Neural progenitor cell (in vitro differentiated cells): ENCODE measurements at regions not wholly inside any gene's neighbourhood (a gene's known extent, or its start where the extent isn't known, plus 50 kb on each side); places are given as distances from the start of the nearest gene placed in this dataset.

Experiments used
- DNase-seq: peaks from one replicate; pipeline ENCODE4 v3.0.0-alpha.2; 2016; ENCODE audit warnings: low spot score
- H2AFZ ChIP-seq: fragments of 200-600 bp; sonication (generic); replicated peaks from 2 replicates; pipeline ENCODE4 v1.6.1; 2016; ENCODE audit warnings: antibody characterized with exemption
- H3F3A ChIP-seq: fragments of 200-600 bp; sonication (generic); 2 replicates; pipeline ENCODE4 v1.6.1; 2016; ENCODE audit warnings: antibody characterized with exemption, low read depth
- H3K27ac ChIP-seq: fragments of 200-600 bp; sonication (generic); 2 replicates; pipeline ENCODE4 v1.5.1; 2016; ENCODE audit warnings: mild to moderate bottlenecking
- H3K27me3 ChIP-seq: fragments of 200-600 bp; sonication (generic); 2 replicates; pipeline ENCODE4 v1.6.1; 2016; ENCODE audit warnings: mild to moderate bottlenecking, moderate library complexity
- H3K36me3 ChIP-seq: fragments of 200-600 bp; sonication (generic); 2 replicates; pipeline ENCODE4 v1.5.1; 2016
- H3K4me1 ChIP-seq: fragments of 200-600 bp; sonication (generic); 2 replicates; pipeline ENCODE4 v1.6.1; 2016; ENCODE audit warnings: mixed run types
- H3K4me2 ChIP-seq: fragments of 200-600 bp; sonication (generic); 2 replicates; pipeline ENCODE4 v1.6.1; 2016
- H3K4me3 ChIP-seq: fragments of 200-600 bp; sonication (generic); 2 replicates; pipeline ENCODE4 v1.5.1; 2016
- H3K79me2 ChIP-seq: fragments of 200-600 bp; sonication (generic); 2 replicates; pipeline ENCODE4 v1.6.1; 2016; ENCODE audit warnings: low read depth
- H3K9ac ChIP-seq: fragments of 200-600 bp; sonication (generic); 2 replicates; pipeline ENCODE4 v1.6.1; 2016
- H3K9me3 ChIP-seq: fragments of 200-600 bp; sonication (generic); 2 replicates; pipeline ENCODE4 v1.5.1; 2016; ENCODE audit warnings: low read depth
- H4K20me1 ChIP-seq: fragments of 200-600 bp; sonication (generic); 2 replicates; pipeline ENCODE4 v1.6.1; 2016; ENCODE audit warnings: low read depth
- H3K27ac Mint-ChIP-seq: 3 replicates; pipeline ENCODE4 v1.8.0; 2021; ENCODE audit warnings: mixed read lengths
- H3K27me3 Mint-ChIP-seq: 2 replicates; pipeline ENCODE4 v1.8.0; 2022; ENCODE audit warnings: low read depth, mild to moderate bottlenecking, inconsistent platforms, moderate library complexity, mixed read lengths; ENCODE audit not compliant: insufficient read depth
- H3K36me3 Mint-ChIP-seq: 3 replicates; pipeline ENCODE4 v1.8.0; 2021; ENCODE audit warnings: mixed read lengths
- H3K4me1 Mint-ChIP-seq: 3 replicates; pipeline ENCODE4 v1.8.0; 2021; ENCODE audit warnings: mixed read lengths
- H3K4me3 Mint-ChIP-seq: 3 replicates; pipeline ENCODE4 v1.8.0; 2021; ENCODE audit warnings: mild to moderate bottlenecking, moderate library complexity, mixed read lengths
- H3K9me3 Mint-ChIP-seq: 3 replicates; pipeline ENCODE4 v1.8.0; 2020; ENCODE audit warnings: mixed read lengths
- EZH2 ChIP-seq: fragments of 200-600 bp; sonication (generic); IDR thresholded peaks from 2 replicates; pipeline ENCODE4 v1.6.1; 2017; ENCODE audit warnings: antibody characterized with exemption, mild to moderate bottlenecking, moderate library complexity
- EZH2phosphoT487 ChIP-seq: fragments of 200-600 bp; sonication (generic); IDR thresholded peaks from 2 replicates; pipeline ENCODE4 v1.6.1; 2017; ENCODE audit warnings: antibody characterized with exemption
- TF ChIP-seq, protein P1 (sequence below): fragments of 200-600 bp; sonication (generic); IDR thresholded peaks from 2 replicates; pipeline ENCODE4 v1.5.1; 2017; ENCODE audit warnings: antibody characterized with exemption, mild to moderate bottlenecking

DNA sequence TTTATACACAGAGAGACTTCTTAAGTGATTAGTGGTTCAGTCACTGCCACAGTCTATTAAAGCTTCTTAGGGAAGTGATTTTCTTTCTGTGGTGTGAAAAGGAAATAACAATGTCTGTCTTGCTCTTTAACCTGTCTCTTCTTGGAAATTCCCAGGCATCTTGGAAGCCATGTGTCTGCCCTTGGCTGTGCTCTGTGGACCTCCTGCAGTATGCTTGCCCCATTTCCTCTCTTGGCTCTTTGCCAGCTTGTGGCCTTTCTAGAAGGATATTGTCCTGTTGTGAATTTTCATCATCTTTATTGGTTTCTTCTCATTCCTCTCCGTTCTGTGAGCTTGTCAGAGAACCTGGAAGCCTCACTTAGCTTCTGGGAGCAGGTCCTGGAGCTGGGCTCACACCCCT lies 338.4 kb upstream of the C2CD4B start:
- TF ChIP-seq EZH2phosphoT487 (no peak), EZH2 (no peak)
- TF ChIP-seq, protein P1, sequence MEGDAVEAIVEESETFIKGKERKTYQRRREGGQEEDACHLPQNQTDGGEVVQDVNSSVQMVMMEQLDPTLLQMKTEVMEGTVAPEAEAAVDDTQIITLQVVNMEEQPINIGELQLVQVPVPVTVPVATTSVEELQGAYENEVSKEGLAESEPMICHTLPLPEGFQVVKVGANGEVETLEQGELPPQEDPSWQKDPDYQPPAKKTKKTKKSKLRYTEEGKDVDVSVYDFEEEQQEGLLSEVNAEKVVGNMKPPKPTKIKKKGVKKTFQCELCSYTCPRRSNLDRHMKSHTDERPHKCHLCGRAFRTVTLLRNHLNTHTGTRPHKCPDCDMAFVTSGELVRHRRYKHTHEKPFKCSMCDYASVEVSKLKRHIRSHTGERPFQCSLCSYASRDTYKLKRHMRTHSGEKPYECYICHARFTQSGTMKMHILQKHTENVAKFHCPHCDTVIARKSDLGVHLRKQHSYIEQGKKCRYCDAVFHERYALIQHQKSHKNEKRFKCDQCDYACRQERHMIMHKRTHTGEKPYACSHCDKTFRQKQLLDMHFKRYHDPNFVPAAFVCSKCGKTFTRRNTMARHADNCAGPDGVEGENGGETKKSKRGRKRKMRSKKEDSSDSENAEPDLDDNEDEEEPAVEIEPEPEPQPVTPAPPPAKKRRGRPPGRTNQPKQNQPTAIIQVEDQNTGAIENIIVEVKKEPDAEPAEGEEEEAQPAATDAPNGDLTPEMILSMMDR, result no peak
- Mint-ChIP-seq H3K9me3 (no peaks in the 10 kb centered on the region), H3K36me3 (no peaks in the 10 kb centered on the region), H3K27ac (no peak overlapping the region), H3K4me1 (peaks cover 62% of the 10 kb centered on the region), H3K4me3 (no peak overlapping the region), H3K27me3 (peaks cover 3% of the 10 kb centered on the region)
- H2AFZ ChIP-seq, result no peak overlapping the region
- H3K27ac ChIP-seq, result no peak overlapping the region
- H3K36me3 ChIP-seq, result no peaks in the 10 kb centered on the region
- H3K9me3 ChIP-seq, result no peaks in the 10 kb centered on the region
- no peak overlapping the region for H3K9ac ChIP-seq
- no peaks in the 10 kb centered on the region for H3F3A ChIP-seq
- H3K4me2 ChIP-seq, result no peak overlapping the region
- H3K4me3 ChIP-seq, result no peak overlapping the region
- DNase-seq, result no peak
- peaks cover 13% of the 10 kb centered on the region for H3K4me1 ChIP-seq
- no peaks in the 10 kb centered on the region for H3K27me3 ChIP-seq
- H3K79me2 ChIP-seq, result no peaks in the 10 kb centered on the region
- H4K20me1 ChIP-seq, result peaks cover 3% of the 10 kb centered on the region

DNA sequence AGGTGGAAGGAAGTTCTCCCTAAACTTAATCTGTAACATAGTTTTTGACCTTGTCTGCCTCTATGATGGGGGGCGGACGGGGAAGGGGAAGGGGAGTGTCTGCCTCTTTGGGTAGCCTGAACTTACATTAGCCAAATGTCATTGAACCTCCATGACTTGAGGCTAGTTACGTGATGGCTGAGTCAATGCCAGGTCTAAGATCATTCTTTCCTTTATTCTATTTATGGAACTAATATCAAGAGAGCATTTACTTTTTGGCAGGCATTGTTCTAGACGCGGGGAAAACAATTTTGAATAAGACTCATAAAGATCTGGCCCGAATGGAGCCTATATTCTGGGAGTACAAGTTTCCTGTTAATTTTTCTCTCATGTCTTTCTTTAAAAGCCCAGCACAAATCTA lies 340.7 kb upstream of the C2CD4B start:
- Histone ChIP-seq H3K27ac (no peak overlapping the region), H3K4me3 (no peak overlapping the region), H3K36me3 (no peaks in the 10 kb centered on the region), H3K79me2 (no peaks in the 10 kb centered on the region), H3K4me1 (peaks cover 17% of the 10 kb centered on the region), H4K20me1 (peaks cover 3% of the 10 kb centered on the region), H3K9me3 (no peaks in the 10 kb centered on the region), H3K9ac (no peak overlapping the region), H3K4me2 (peak overlapping the region; percentile 4), H3F3A (no peaks in the 10 kb centered on the region), H3K27me3 (no peaks in the 10 kb centered on the region), H2AFZ (no peak overlapping the region)
- no peaks in the 10 kb centered on the region for H3K9me3 Mint-ChIP-seq
- no peaks in the 10 kb centered on the region for H3K36me3 Mint-ChIP-seq
- peaks cover 68% of the 10 kb centered on the region for H3K4me1 Mint-ChIP-seq
- DNase-seq, result no peak
- H3K27me3 Mint-ChIP-seq, result peaks cover 9% of the 10 kb centered on the region
- H3K4me3 Mint-ChIP-seq, result no peak overlapping the region
- TF ChIP-seq, protein P1, result no peak
- TF ChIP-seq EZH2 (no peak), EZH2phosphoT487 (no peak)
- H3K27ac Mint-ChIP-seq, result peak overlapping the region; percentile 77

DNA sequence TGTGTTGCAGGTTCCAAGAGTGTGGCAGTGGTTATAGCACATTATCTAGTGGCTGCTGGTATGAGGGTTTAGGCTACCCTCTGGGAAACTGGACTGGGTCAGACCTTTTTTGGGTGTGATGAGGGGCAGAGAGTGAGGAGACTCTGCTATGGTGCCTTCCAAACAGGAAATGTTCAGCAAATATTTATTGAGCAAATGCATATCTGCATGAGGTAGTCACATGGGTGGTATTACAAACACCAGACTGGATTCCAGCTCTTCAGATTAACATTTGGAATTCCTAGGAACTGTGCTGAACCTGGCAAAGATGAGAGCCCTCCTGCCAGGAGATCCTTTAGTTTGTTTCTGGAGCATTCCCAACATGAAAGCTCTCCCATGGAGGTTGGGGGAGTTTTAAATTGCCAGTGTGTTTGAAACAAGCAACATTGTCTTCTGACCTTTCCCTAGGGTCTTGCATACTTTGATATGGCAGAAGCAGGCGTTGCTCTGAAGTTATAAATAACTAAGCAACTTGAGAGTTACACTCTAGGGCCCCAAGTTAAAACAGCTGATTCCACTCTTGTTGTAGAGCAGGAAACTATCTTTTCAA lies 341.2 kb upstream of the C2CD4B start:
- peaks cover 9% of the 10 kb centered on the region for H3K27me3 Mint-ChIP-seq
- peak overlapping the region; percentile 77 for H3K27ac Mint-ChIP-seq
- no peak overlapping the region for H3K27ac ChIP-seq
- TF ChIP-seq EZH2 (no peak), EZH2phosphoT487 (no peak)
- TF ChIP-seq, protein P1, result no peak
- peaks cover 69% of the 10 kb centered on the region for H3K4me1 Mint-ChIP-seq
- H3K9me3 Mint-ChIP-seq, result no peaks in the 10 kb centered on the region
- H3K4me2 ChIP-seq, result peak overlapping the region; percentile 4
- peaks cover 3% of the 10 kb centered on the region for H4K20me1 ChIP-seq
- peak; percentile 52 for DNase-seq
- H3K79me2 ChIP-seq, result no peaks in the 10 kb centered on the region
- no peaks in the 10 kb centered on the region for H3F3A ChIP-seq
- H3K36me3 Mint-ChIP-seq, result no peaks in the 10 kb centered on the region
- peaks cover 17% of the 10 kb centered on the region for H3K4me1 ChIP-seq
- H3K4me3 Mint-ChIP-seq, result no peak overlapping the region
- H2AFZ ChIP-seq, result no peak overlapping the region
- no peaks in the 10 kb centered on the region for H3K27me3 ChIP-seq
- H3K4me3 ChIP-seq, result no peak overlapping the region
- no peak overlapping the region for H3K9ac ChIP-seq
- no peaks in the 10 kb centered on the region for H3K9me3 ChIP-seq
- H3K36me3 ChIP-seq, result no peaks in the 10 kb centered on the region
